HepG2 (cell line): ENCODE measurements at regions not wholly inside any gene's neighbourhood (a gene's known extent, or its start where the extent isn't known, plus 50 kb on each side); places are given as distances from the start of the nearest gene placed in this dataset.

Experiments used
- ATAC-seq: fragments of 200-7000 bp; cut with Tn5 transposase; 3 replicates; pipeline ENCODE4 v1.9.1; 2020; ENCODE audit warnings: mild to moderate bottlenecking, moderate library complexity
- BruUV-seq: library from RNA; stranded (reverse); fragments of 400-500 nt; replicated peaks from 2 replicates; lab custom pipeline; 2021; lab: Mats Ljungman, UMichigan
- CTCF ChIA-PET: fragments of 300-600 bp; formaldehyde crosslinking; extraction: SDS; loops from one replicate; lab custom pipeline; 2021; ENCODE audit warnings: low total read pairs, inconsistent platforms, low intra/inter-chr PET ratio; lab: Yijun Ruan, JAX
- POLR2A ChIA-PET: fragments of 350-600 bp; sonication (Branson Sonifier 250); formaldehyde crosslinking; loops from one replicate; lab custom pipeline; 2020; ENCODE audit warnings: antibody characterized with exemption, inconsistent platforms; lab: Yijun Ruan, JAX
- DNase-seq: peaks from one replicate; pipeline ENCODE4 v3.0.0-alpha.2; 2015; ENCODE audit warnings: low spot score
- FAIRE-seq: peaks from 3 replicates; lab custom pipeline; 2011; peaks lifted over from hg19 to GRCh38; lab: Jason Lieb, UNC
- H2AFZ ChIP-seq: one replicate; pipeline ENCODE4 v1.6.1; 2011; ENCODE audit warnings: low read length, inconsistent platforms
- H3K27ac ChIP-seq: fragments of 300-600 bp; 3 replicates; pipeline ENCODE4 v1.8.0; 2011; ENCODE audit warnings: mixed run types, mild to moderate bottlenecking, mixed read lengths, low read length, inconsistent platforms; ENCODE audit not compliant: insufficient read depth; ENCODE audit errors: extremely low read length
- H3K27me3 ChIP-seq, 2 experiments: fragments of 200-600 bp in 1 of 2; 2 replicates in 1 of 2; 3 replicates in 1 of 2; pipeline versions ENCODE4 v1.6.0 to v1.8.0; 2011; ENCODE audit warnings: low read length in 2 of 2, mild to moderate bottlenecking in 2 of 2, moderate library complexity in 2 of 2, inconsistent platforms in 1 of 2; ENCODE audit not compliant: insufficient read depth in 2 of 2, control insufficient read depth in 1 of 2
- H3K36me3 ChIP-seq, 2 experiments: fragments of 200-600 bp in 1 of 2; replicated peaks in 1 of 2; 2 replicates in 1 of 2; 3 replicates in 1 of 2; pipeline versions ENCODE4 v1.5.1 to v1.8.0; 2011; ENCODE audit warnings: low read length in 2 of 2, inconsistent platforms in 1 of 2; ENCODE audit not compliant: insufficient read depth in 2 of 2, control insufficient read depth in 1 of 2
- H3K4me1 ChIP-seq: 2 replicates; pipeline ENCODE4 v1.5.1; 2012; ENCODE audit warnings: low read length, inconsistent platforms; ENCODE audit not compliant: insufficient read depth
- H3K4me2 ChIP-seq: 2 replicates; pipeline ENCODE4 v1.6.0; 2011; ENCODE audit warnings: low read depth, low read length, inconsistent platforms
- H3K4me3 ChIP-seq, 3 experiments: fragments of 200-600 bp in 1 of 3; sonication (generic), shearing (Covaris generic) in 1 of 3; replicated peaks in 1 of 3; 2 replicates each; pipeline ENCODE4 v1.5.1; 2011 to 2016; ENCODE audit warnings: low read length in 3 of 3, inconsistent platforms in 2 of 3, low read depth in 2 of 3, mild to moderate bottlenecking in 2 of 3, control low read depth in 1 of 3, mixed read lengths in 1 of 3; ENCODE audit not compliant: insufficient read depth in 1 of 3
- H3K79me2 ChIP-seq: one replicate; pipeline ENCODE4 v1.6.1; 2011; ENCODE audit warnings: low read length, inconsistent platforms; ENCODE audit not compliant: insufficient read depth
- H3K9ac ChIP-seq: 2 replicates; pipeline ENCODE4 v1.6.0; 2011; ENCODE audit warnings: mild to moderate bottlenecking, low read depth, low read length, inconsistent platforms; ENCODE audit not compliant: insufficient read depth
- H3K9me3 ChIP-seq: 2 replicates; pipeline ENCODE4 v1.5.1; 2012; ENCODE audit warnings: mild to moderate bottlenecking, low read length
- H4K20me1 ChIP-seq: 2 replicates; pipeline ENCODE4 v1.6.0; 2011; ENCODE audit warnings: inconsistent platforms, mild to moderate bottlenecking, low read length, moderate library complexity; ENCODE audit not compliant: insufficient read depth
- AGO1 ChIP-seq: fragments of 200-400 bp; formaldehyde crosslinking; IDR thresholded peaks from 2 replicates; pipeline ENCODE4 v1.6.1; 2017; ENCODE audit warnings: mild to moderate bottlenecking, low read depth, low read length, moderate library complexity; ENCODE audit not compliant: poor library complexity, severe bottlenecking
- DBP ChIP-seq: sonication (generic); formaldehyde crosslinking; IDR thresholded peaks from 2 replicates; pipeline ENCODE4 v1.4.0; 2020; ENCODE audit warnings: missing genetic modification reagents; ENCODE audit errors: not compliant biosample characterization
- FOXK2 ChIP-seq: fragments of 450-650 bp; IDR thresholded peaks from 2 replicates; pipeline ENCODE4 v1.6.1; 2016
- JDP2 ChIP-seq: sonication (generic); formaldehyde crosslinking; IDR thresholded peaks from 2 replicates; pipeline ENCODE4 v1.8.1; 2022; ENCODE audit warnings: missing genetic modification reagents, borderline replicate concordance
- MAFK ChIP-seq, 2 experiments: IDR thresholded peaks in 1 of 2; conservative IDR thresholded peaks in 1 of 2; 2 replicates each; pipeline ENCODE4 v1.6.1; 2011; ENCODE audit warnings: improper control_type of control experiment in 2 of 2, low read length in 2 of 2
- NFATC3 ChIP-seq: sonication (generic); formaldehyde crosslinking; IDR thresholded peaks from 2 replicates; pipeline ENCODE4 v1.5.1; 2020; ENCODE audit warnings: mild to moderate bottlenecking, missing genetic modification reagents
- PRMT3 ChIP-seq: sonication (generic); formaldehyde crosslinking; IDR thresholded peaks from 2 replicates; pipeline ENCODE4 v1.8.1; 2022; ENCODE audit warnings: low read depth, mild to moderate bottlenecking, moderate library complexity, missing genetic modification reagents, borderline replicate concordance
- SIN3A ChIP-seq: IDR thresholded peaks from 2 replicates; pipeline ENCODE4 v1.6.1; 2011; ENCODE audit warnings: low read depth, mild to moderate bottlenecking, control low read depth, low read length, borderline replicate concordance
- SMARCE1 ChIP-seq: fragments of 450-650 bp; IDR thresholded peaks from 2 replicates; pipeline ENCODE4 v1.6.1; 2017; ENCODE audit warnings: borderline replicate concordance
- TFDP2 ChIP-seq: sonication (generic); formaldehyde crosslinking; IDR thresholded peaks from 2 replicates; pipeline ENCODE4 v1.4.0; 2020; ENCODE audit warnings: missing genetic modification reagents
- ZBTB25 ChIP-seq: IDR thresholded peaks from 2 replicates; pipeline ENCODE4 v1.6.1; 2018; ENCODE audit warnings: missing genetic modification reagents
- ZBTB37 ChIP-seq: sonication (generic); formaldehyde crosslinking; IDR thresholded peaks from 2 replicates; pipeline ENCODE4 v1.4.0; 2020; ENCODE audit warnings: mild to moderate bottlenecking, missing genetic modification reagents
- ZNF354B ChIP-seq: sonication (generic); formaldehyde crosslinking; IDR thresholded peaks from 2 replicates; pipeline ENCODE4 v1.8.0; 2022; ENCODE audit warnings: mild to moderate bottlenecking, missing genetic modification reagents
- ZNF552 ChIP-seq: sonication (generic); formaldehyde crosslinking; IDR thresholded peaks from 2 replicates; pipeline ENCODE4 v1.9.0; 2022; ENCODE audit warnings: missing genetic modification reagents, mild to moderate bottlenecking, borderline replicate concordance
- ZNF567 ChIP-seq: sonication (generic); formaldehyde crosslinking; IDR thresholded peaks from 2 replicates; pipeline ENCODE4 v1.8.1; 2023; ENCODE audit warnings: mild to moderate bottlenecking, missing genetic modification reagents, borderline replicate concordance
- ZNF597 ChIP-seq: sonication (generic); formaldehyde crosslinking; IDR thresholded peaks from 2 replicates; pipeline ENCODE4 v1.5.0; 2020; ENCODE audit warnings: missing genetic modification reagents
- WGBS: methylation state at CpG from one replicate; pipeline ENCODE4 v1.1.6; 2017; ENCODE audit warnings: low lambda C conversion rate; 5-methylcytosine and 5-hydroxymethylcytosine counted together
- in situ Hi-C: cut with HindIII; loops from 2 replicates; pipeline ENCODE4 v1.10.0; 2017; ENCODE audit warnings: low pct_unique_long_range_greater_than_20kb; ENCODE audit not compliant: extremely low pct_ligation_motif_present
- intact Hi-C: fragments of 100-400 bp; cut with micrococcal nuclease; formaldehyde crosslinking; loops from one replicate; pipeline ENCODE4 v1.10.0; 2022; ENCODE audit not compliant: unreplicated experiment

GRCh38 chrX:13218758-13219157 is 101.1 kb downstream of the ATXN3L start (continued):
- TF ChIP-seq JDP2 (CRISPR knock-in tag): no peak

GRCh38 chrX:13216139-13216538 is 103.7 kb downstream of the ATXN3L start:
- ATAC-seq: no peak
- 46% methylated on average over 4 of the region's 4 CpGs for WGBS
- H3K36me3 ChIP-seq: no peaks in the 10 kb centered on the region
- in situ Hi-C loops (no loop called here), intact Hi-C loops (no loop called here)
- no TSS peak for BruUV-seq
- H4K20me1 ChIP-seq: no peaks in the 10 kb centered on the region
- H3K9ac ChIP-seq: no peak overlapping the region
- no peaks in the 10 kb centered on the region for H3K9me3 ChIP-seq
- H2AFZ ChIP-seq: no peak overlapping the region
- POLR2A ChIA-PET: no interaction called here
- no peak overlapping the region for H3K4me2 ChIP-seq
- H3K27me3 ChIP-seq: no peaks in the 10 kb centered on the region
- no peaks in the 10 kb centered on the region for H3K79me2 ChIP-seq
- CTCF ChIA-PET: no interaction called here
- H3K27ac ChIP-seq: no peak overlapping the region
- FAIRE-seq: no peak
- H3K4me1 ChIP-seq: no peaks in the 10 kb centered on the region
- TF ChIP-seq ZBTB37 (CRISPR knock-in tag): no peak
- no peak for TF ChIP-seq MAFK (conservative IDR thresholded peaks at IDR 0.05 in 1 of 2, IDR thresholded peaks at IDR 0.05 in 1 of 2; ENCODE audit: low read length in 2 of 2)
- no peak for TF ChIP-seq DBP (CRISPR knock-in tag)
- no peak for TF ChIP-seq SIN3A
- TF ChIP-seq FOXK2: no peak
- no peak for TF ChIP-seq TFDP2 (CRISPR knock-in tag)
- no peak for TF ChIP-seq ZNF354B (CRISPR knock-in tag)
- no peak for TF ChIP-seq ZNF567 (CRISPR knock-in tag)
- no peak for TF ChIP-seq PRMT3 (CRISPR knock-in tag)
- TF ChIP-seq ZBTB25 (CRISPR knock-in tag): no peak
- TF ChIP-seq ZNF597: no peak
- TF ChIP-seq NFATC3 (CRISPR knock-in tag): no peak
- no peak for TF ChIP-seq AGO1
- TF ChIP-seq ZNF552: no peak
- TF ChIP-seq SMARCE1: no peak
- TF ChIP-seq, all 625 proteins: peak for 0
- no peak overlapping the region for H3K4me3 ChIP-seq
- DNase-seq: no peak
